CD4-positive, alpha-beta T cell treated with Interleukin-4 for 1 hour (primary cell): ENCODE measurements at regions not wholly inside any gene's neighbourhood (a gene's known extent, or its start where the extent isn't known, plus 50 kb on each side); places are given as distances from the start of the nearest gene placed in this dataset.
"Not testable (repeated sequence)": the region's sequence is repeated elsewhere in the genome, so short reads cannot be mapped to it uniquely, and the experiment has no call there.

Experiments
- DNase-seq, 2 donors: peaks; one replicate each; pipeline ENCODE4 v3.0.0-alpha.2; 2020 to 2022

- no peak for DNase-seq
These were observed 2728.8 kb downstream of the PCDH7 start for GRCh38 chr4:33448948-33449347.

GRCh38 chr4:33453436-33453835 lies 2733.3 kb downstream of the PCDH7 start:
- DNase-seq = no peak

- no peak for DNase-seq
These were observed 2733.7 kb downstream of the PCDH7 start for GRCh38 chr4:33453916-33454315.

GRCh38 chr4:33465565-33465964 lies 2745.4 kb downstream of the PCDH7 start:
- no peak for DNase-seq

GRCh38 chr4:33467291-33467690 lies 2747.1 kb downstream of the PCDH7 start:
- no peak for DNase-seq

GRCh38 chr4:33470805-33471204 lies 2750.6 kb downstream of the PCDH7 start:
- no peak for DNase-seq

- DNase-seq = no peak
These were observed 2757.5 kb downstream of the PCDH7 start for GRCh38 chr4:33477715-33478114.

GRCh38 chr4:33482773-33483172 lies 2761.5 kb downstream of the ARAP2 start:
- DNase-seq = no peak

GRCh38 chr4:33485111-33485510 lies 2759.2 kb downstream of the ARAP2 start:
- no peak for DNase-seq

GRCh38 chr4:33493231-33493630 lies 2751.1 kb downstream of the ARAP2 start:
- no peak for DNase-seq

GRCh38 chr4:33494150-33494549 lies 2750.2 kb downstream of the ARAP2 start:
- no peak for DNase-seq

GRCh38 chr4:33501587-33501986 lies 2742.7 kb downstream of the ARAP2 start:
- not testable (repeated sequence) for DNase-seq

GRCh38 chr4:33512397-33512796 lies 2731.9 kb downstream of the ARAP2 start:
- no peak for DNase-seq

GRCh38 chr4:33518856-33519255 lies 2725.5 kb downstream of the ARAP2 start:
- DNase-seq = no peak

GRCh38 chr4:33532821-33533220 lies 2711.5 kb downstream of the ARAP2 start:
- no peak for DNase-seq

- DNase-seq = no peak
These were observed 2707.4 kb downstream of the ARAP2 start for GRCh38 chr4:33536898-33537297.

GRCh38 chr4:33537527-33537926 lies 2706.8 kb downstream of the ARAP2 start:
- DNase-seq = no peak

GRCh38 chr4:33543941-33544450 lies 2700.3 kb downstream of the ARAP2 start:
- no peak for DNase-seq

- no peak for DNase-seq
These were observed 2693.1 kb downstream of the ARAP2 start for GRCh38 chr4:33551244-33551643.

GRCh38 chr4:33561259-33561658 lies 2683.1 kb downstream of the ARAP2 start:
- no peak for DNase-seq

GRCh38 chr4:33566649-33567048 lies 2677.7 kb downstream of the ARAP2 start:
- no peak for DNase-seq

GRCh38 chr4:33577791-33578190 lies 2666.5 kb downstream of the ARAP2 start:
- DNase-seq = no peak

- DNase-seq = no peak
These were observed 2664.4 kb downstream of the ARAP2 start for GRCh38 chr4:33579951-33580350.

- DNase-seq = no peak
These were observed 2651.6 kb downstream of the ARAP2 start for GRCh38 chr4:33592701-33593100.

GRCh38 chr4:33606951-33607350 lies 2637.4 kb downstream of the ARAP2 start:
- DNase-seq = no peak

- no peak for DNase-seq
These were observed 2628.2 kb downstream of the ARAP2 start for GRCh38 chr4:33616121-33616520.
